Esophagus muscularis mucosa (tissue), 4 donors: ENCODE measurements at regions not wholly inside any gene's neighbourhood (a gene's known extent, or its start where the extent isn't known, plus 50 kb on each side); places are given as distances from the start of the nearest gene placed in this dataset.

Experiments used
- CTCF ChIP-seq, 3 experiments: fragments of 200-600 bp in 2 of 3; fragments of 450-650 bp in 1 of 3; sonication (generic) in 2 of 3; IDR thresholded peaks; one replicate each; pipeline ENCODE4 v1.5.1; 2017 to 2019; ENCODE audit warnings: antibody characterized with exemption in 3 of 3, mild to moderate bottlenecking in 2 of 3, moderate library complexity in 1 of 3
- EP300 ChIP-seq: sonication (generic); formaldehyde crosslinking; IDR thresholded peaks from one replicate; pipeline ENCODE4 v1.6.1; 2017; ENCODE audit warnings: antibody characterized with exemption
- POLR2A ChIP-seq: fragments of 450-650 bp; IDR thresholded peaks from one replicate; pipeline ENCODE4 v1.6.1; 2017; ENCODE audit warnings: antibody characterized with exemption, moderate library complexity, mild to moderate bottlenecking, low read depth

- TF ChIP-seq CTCF (IDR thresholded peaks at IDR 0.05) (no peak), POLR2A (no peak), EP300 (no peak)
These were observed 566.0 kb upstream of the USP15 start for GRCh38 chr12:61694214-61694613.
